HG03469 (cell line): ENCODE measurements at regions not wholly inside any gene's neighbourhood (a gene's known extent, or its start where the extent isn't known, plus 50 kb on each side); places are given as distances from the start of the nearest gene placed in this dataset.
"Not testable (repeated sequence)": the region's sequence is repeated elsewhere in the genome, so short reads cannot be mapped to it uniquely, and the experiment has no call there.

ENCODE experiments used
- ATAC-seq: cut with Tn5 transposase; IDR thresholded peaks from one replicate; pipeline ENCODE4 v1.9.1; 2021; ENCODE audit warnings: mild to moderate bottlenecking, moderate library complexity, moderate number of reproducible peaks; ENCODE audit not compliant: unreplicated experiment

- ATAC-seq: no peak
Observed at GRCh38 chr13:94906605-94907004, 194.3 kb upstream of the SOX21 start.

GRCh38 chr13:94902722-94903407 is 190.5 kb upstream of the SOX21 start:
- no peak for ATAC-seq

- ATAC-seq: no peak
Observed at GRCh38 chr13:94901070-94901469, 188.7 kb upstream of the SOX21 start.

GRCh38 chr13:94896719-94897317 is 184.5 kb upstream of the SOX21 start:
- ATAC-seq: no peak

- ATAC-seq: no peak
Observed at GRCh38 chr13:94896238-94896637, 183.9 kb upstream of the SOX21 start.

- ATAC-seq: no peak
Observed at GRCh38 chr13:94886191-94886590, 173.8 kb upstream of the SOX21 start.

- no peak for ATAC-seq
Observed at GRCh38 chr13:94880463-94880862, 168.1 kb upstream of the SOX21 start.

- ATAC-seq: no peak
Observed at GRCh38 chr13:94878602-94879165, 166.3 kb upstream of the SOX21 start.

GRCh38 chr13:94864474-94864873 is 152.1 kb upstream of the SOX21 start:
- no peak for ATAC-seq

- no peak for ATAC-seq
Observed at GRCh38 chr13:94860981-94861407, 148.6 kb upstream of the SOX21 start.

- no peak for ATAC-seq
Observed at GRCh38 chr13:94859811-94860210, 147.5 kb upstream of the SOX21 start.

- ATAC-seq: no peak
Observed at GRCh38 chr13:94859278-94859691, 146.9 kb upstream of the SOX21 start.

GRCh38 chr13:94858856-94859255 is 146.5 kb upstream of the SOX21 start:
- no peak for ATAC-seq

- ATAC-seq: no peak
Observed at GRCh38 chr13:94854688-94855087, 142.3 kb upstream of the SOX21 start.

GRCh38 chr13:94851576-94851975 is 139.2 kb upstream of the SOX21 start:
- no peak for ATAC-seq

GRCh38 chr13:94849254-94849653 is 136.9 kb upstream of the SOX21 start:
- no peak for ATAC-seq

GRCh38 chr13:94842901-94843300 is 130.6 kb upstream of the SOX21 start:
- no peak for ATAC-seq

GRCh38 chr13:94837056-94837455 is 124.7 kb upstream of the SOX21 start:
- ATAC-seq: not testable (repeated sequence)

- no peak for ATAC-seq
Observed at GRCh38 chr13:94829837-94830365, 117.6 kb upstream of the SOX21 start.

- no peak for ATAC-seq
Observed at GRCh38 chr13:94829185-94829836, 117.0 kb upstream of the SOX21 start.

GRCh38 chr13:94827566-94827965 is 115.2 kb upstream of the SOX21 start:
- no peak for ATAC-seq

GRCh38 chr13:94825507-94825906 is 113.2 kb upstream of the SOX21 start:
- ATAC-seq: no peak
